ENCODE measurements at regions not wholly inside any gene's neighbourhood (a gene's known extent, or its start where the extent isn't known, plus 50 kb on each side); places are given as distances from the start of the nearest gene placed in this dataset.

GRCh38 chr2:104433657-104434056 lies 420.3 kb upstream of the POU3F3 start:
- no peak for TF ChIP-seq CTCF (IDR thresholded peaks at IDR 0.05; ENCODE audit: low read depth, low read length, missing control alignments)
- DNase-seq = no peak
- in situ Hi-C loops (cut with HindIII; ENCODE audit: low pct_ligation_motif_present, low sequenced_read_pairs) = no loop called here
- H3K27me3 ChIP-seq (replicated peaks) = no peaks in the 10 kb centered on the region
- no peaks in the 10 kb centered on the region for H3K36me3 ChIP-seq (replicated peaks)
- H3K4me3 ChIP-seq (ENCODE audit: low read depth, low read length) = no peak overlapping the region
- H3K27ac ChIP-seq = no peak overlapping the region

- no peak for TF ChIP-seq CTCF (IDR thresholded peaks at IDR 0.05; ENCODE audit: low read depth, low read length, missing control alignments)
- no peaks in the 10 kb centered on the region for H3K27me3 ChIP-seq (replicated peaks)
- H3K4me3 ChIP-seq (ENCODE audit: low read depth, low read length) = no peak overlapping the region
- DNase-seq = no peak
- in situ Hi-C loops (cut with HindIII; ENCODE audit: low pct_ligation_motif_present, low sequenced_read_pairs) = no loop called here
- no peaks in the 10 kb centered on the region for H3K36me3 ChIP-seq (replicated peaks)
- H3K27ac ChIP-seq = no peak overlapping the region
Measured at GRCh38 chr2:104434318-104434792, 419.6 kb upstream of the POU3F3 start.

- Histone ChIP-seq H3K27ac (no peak overlapping the region), H3K27me3 (replicated peaks) (no peaks in the 10 kb centered on the region), H3K4me3 (ENCODE audit: low read depth, low read length) (no peak overlapping the region), H3K36me3 (replicated peaks) (no peaks in the 10 kb centered on the region)
- TF ChIP-seq CTCF (IDR thresholded peaks at IDR 0.05; ENCODE audit: low read depth, low read length, missing control alignments) = no peak
- DNase-seq = no peak
- in situ Hi-C loops (cut with HindIII; ENCODE audit: low pct_ligation_motif_present, low sequenced_read_pairs) = no loop called here
Measured at GRCh38 chr2:104434966-104435365, 418.9 kb upstream of the POU3F3 start.

GRCh38 chr2:104438481-104438880 lies 415.4 kb upstream of the POU3F3 start:
- no peak for DNase-seq
- Histone ChIP-seq H3K4me3 (ENCODE audit: low read depth, low read length) (no peak overlapping the region), H3K27me3 (replicated peaks) (no peaks in the 10 kb centered on the region), H3K36me3 (replicated peaks) (no peaks in the 10 kb centered on the region), H3K27ac (no peak overlapping the region)
- in situ Hi-C loops (cut with HindIII; ENCODE audit: low pct_ligation_motif_present, low sequenced_read_pairs) = no loop called here
- TF ChIP-seq CTCF (IDR thresholded peaks at IDR 0.05; ENCODE audit: low read depth, low read length, missing control alignments) = no peak

- TF ChIP-seq CTCF (IDR thresholded peaks at IDR 0.05; ENCODE audit: low read depth, low read length, missing control alignments) = no peak
- Histone ChIP-seq H3K27ac (no peak overlapping the region), H3K4me3 (ENCODE audit: low read depth, low read length) (no peak overlapping the region), H3K27me3 (replicated peaks) (no peaks in the 10 kb centered on the region), H3K36me3 (replicated peaks) (no peaks in the 10 kb centered on the region)
- no peak for DNase-seq
- in situ Hi-C loops (cut with HindIII; ENCODE audit: low pct_ligation_motif_present, low sequenced_read_pairs) = no loop called here
Measured at GRCh38 chr2:104443145-104443544, 410.8 kb upstream of the POU3F3 start.

- no peaks in the 10 kb centered on the region for H3K27me3 ChIP-seq (replicated peaks)
- no peak for DNase-seq
- no peaks in the 10 kb centered on the region for H3K36me3 ChIP-seq (replicated peaks)
- no peak overlapping the region for H3K4me3 ChIP-seq (ENCODE audit: low read depth, low read length)
- no peak overlapping the region for H3K27ac ChIP-seq
- TF ChIP-seq CTCF (IDR thresholded peaks at IDR 0.05; ENCODE audit: low read depth, low read length, missing control alignments) = no peak
- in situ Hi-C loops (cut with HindIII; ENCODE audit: low pct_ligation_motif_present, low sequenced_read_pairs) = no loop called here
Measured at GRCh38 chr2:104444392-104444791, 409.5 kb upstream of the POU3F3 start.
